Ishikawa (cell line): ENCODE measurements at regions not wholly inside any gene's neighbourhood (a gene's known extent, or its start where the extent isn't known, plus 50 kb on each side); places are given as distances from the start of the nearest gene placed in this dataset.

Experiments
- CEBPB ChIP-seq: IDR thresholded peaks from 2 replicates; pipeline ENCODE4 v1.6.1; 2012
- EGR1 ChIP-seq: IDR thresholded peaks from 2 replicates; pipeline ENCODE4 v1.6.1; 2012
- MAX ChIP-seq: IDR thresholded peaks from 2 replicates; pipeline ENCODE4 v1.6.1; 2012
- RAD21 ChIP-seq: IDR thresholded peaks from 2 replicates; pipeline ENCODE4 v1.6.1; 2012; ENCODE audit warnings: low read depth
- REST ChIP-seq: IDR thresholded peaks from 2 replicates; pipeline ENCODE4 v1.6.1; 2012; ENCODE audit warnings: low read depth, mild to moderate bottlenecking
- USF1 ChIP-seq: IDR thresholded peaks from 2 replicates; pipeline ENCODE4 v1.6.1; 2012

- no peak for TF ChIP-seq RAD21
- no peak for TF ChIP-seq USF1
- TF ChIP-seq MAX, result no peak
- TF ChIP-seq REST, result no peak
- TF ChIP-seq CEBPB, result no peak
- TF ChIP-seq EGR1, result no peak
These were observed 380.5 kb upstream of the AUTS2 start for GRCh38 chr7:69217516-69218350.
